Caco-2 (cell line): ENCODE measurements at regions not wholly inside any gene's neighbourhood (a gene's known extent, or its start where the extent isn't known, plus 50 kb on each side); places are given as distances from the start of the nearest gene placed in this dataset.

Source experiments
- BruUV-seq: library from RNA; stranded (reverse); fragments of 400-500 nt; replicated peaks from 2 replicates; lab custom pipeline; 2021; lab: Mats Ljungman, UMichigan
- CTCF ChIA-PET: fragments of 300-600 bp; sonication (Branson Sonifier 250); formaldehyde crosslinking; loops from one replicate; lab custom pipeline; 2022; ENCODE audit warnings: antibody characterized with exemption; lab: Charles Lee
- POLR2A ChIA-PET: fragments of 300-600 bp; sonication (Branson Sonifier 250); formaldehyde crosslinking; loops from one replicate; lab custom pipeline; 2022; ENCODE audit warnings: antibody characterized with exemption; lab: Charles Lee
- DNase-seq, 2 experiments: peaks; one replicate each; pipeline versions ENCODE4 v3.0.0 to v3.0.0-alpha.2; 2020 to 2022
- H3K27me3 ChIP-seq: replicated peaks from 2 replicates; pipeline ENCODE4 v1.6.0; 2011; ENCODE audit warnings: low read length; ENCODE audit not compliant: control insufficient read depth, insufficient read depth
- H3K36me3 ChIP-seq: 2 replicates; pipeline ENCODE4 v1.5.1; 2011; ENCODE audit warnings: low read length; ENCODE audit not compliant: control insufficient read depth, insufficient read depth
- H3K4me1 ChIP-seq: fragments of 250-450 bp; sonication (Bioruptor Pico); 2 replicates; pipeline ENCODE4 v1.5.1; 2020; ENCODE audit warnings: mild to moderate bottlenecking
- H3K4me3 ChIP-seq: 2 replicates; pipeline ENCODE4 v1.5.1; 2011; ENCODE audit warnings: low read depth, mild to moderate bottlenecking, control low read depth, low read length
- H3K9me3 ChIP-seq: fragments of 250-450 bp; sonication (Bioruptor Pico); 2 replicates; pipeline ENCODE4 v1.5.1; 2020; ENCODE audit warnings: mild to moderate bottlenecking, moderate library complexity
- H3K27ac Mint-ChIP-seq: one replicate; pipeline ENCODE4 v1.8.0; 2022; ENCODE audit warnings: mixed read lengths; ENCODE audit not compliant: unreplicated experiment
- H3K27me3 Mint-ChIP-seq: one replicate; pipeline ENCODE4 v1.8.0; 2022; ENCODE audit warnings: mixed read lengths; ENCODE audit not compliant: insufficient read depth, unreplicated experiment
- H3K36me3 Mint-ChIP-seq: one replicate; pipeline ENCODE4 v1.8.0; 2022; ENCODE audit warnings: mild to moderate bottlenecking, mixed read lengths; ENCODE audit not compliant: insufficient read depth, unreplicated experiment
- H3K4me1 Mint-ChIP-seq: one replicate; pipeline ENCODE4 v1.8.0; 2022; ENCODE audit warnings: low read depth, mixed read lengths; ENCODE audit not compliant: unreplicated experiment
- H3K4me3 Mint-ChIP-seq: one replicate; pipeline ENCODE4 v1.8.0; 2022; ENCODE audit warnings: mild to moderate bottlenecking, moderate library complexity, mixed read lengths; ENCODE audit not compliant: unreplicated experiment
- H3K9me3 Mint-ChIP-seq: one replicate; pipeline ENCODE4 v1.8.0; 2022; ENCODE audit warnings: mixed read lengths; ENCODE audit not compliant: unreplicated experiment
- CTCF ChIP-seq, 2 experiments: fragments of 200-600 bp in 1 of 2; IDR thresholded peaks; 1 replicate in 1 of 2; 2 replicates in 1 of 2; pipeline versions ENCODE4 v1.5.1 to v1.8.0; 2011 to 2022; ENCODE audit warnings: antibody characterized with exemption in 1 of 2, control low read depth in 1 of 2, inconsistent platforms in 1 of 2, low read depth in 1 of 2, low read length in 1 of 2, mild to moderate bottlenecking in 1 of 2, moderate library complexity in 1 of 2; ENCODE audit not compliant: insufficient read depth in 1 of 2, severe bottlenecking in 1 of 2, unreplicated experiment in 1 of 2
- intact Hi-C: fragments of 100-400 bp; cut with micrococcal nuclease; formaldehyde crosslinking; loops from one replicate; pipeline ENCODE4 v1.10.0; 2022; ENCODE audit not compliant: unreplicated experiment

GRCh38 chr5:27876071-27876470, 837.7 kb upstream of the CDH9 start:
- CTCF ChIA-PET, result no interaction called here
- H3K36me3 ChIP-seq, result no peaks in the 10 kb centered on the region
- H3K9me3 Mint-ChIP-seq, result peaks cover 8% of the 10 kb centered on the region
- no peak for DNase-seq
- H3K4me3 ChIP-seq, result no peak overlapping the region
- H3K4me3 Mint-ChIP-seq, result no peak overlapping the region
- H3K9me3 ChIP-seq, result no peaks in the 10 kb centered on the region
- POLR2A ChIA-PET, result no interaction called here
- H3K27me3 ChIP-seq, result no peaks in the 10 kb centered on the region
- no TSS peak for BruUV-seq
- TF ChIP-seq CTCF (IDR thresholded peaks at IDR 0.05; ENCODE audit: insufficient read depth in 1 of 2, low read depth in 1 of 2, low read length in 1 of 2, severe bottlenecking in 1 of 2, unreplicated experiment in 1 of 2), result no peak
- H3K4me1 ChIP-seq, result no peaks in the 10 kb centered on the region
- H3K27ac Mint-ChIP-seq, result no peak overlapping the region
- no peaks in the 10 kb centered on the region for H3K27me3 Mint-ChIP-seq
- no peaks in the 10 kb centered on the region for H3K4me1 Mint-ChIP-seq
- intact Hi-C loops, result no loop called here
- no peaks in the 10 kb centered on the region for H3K36me3 Mint-ChIP-seq

- peaks cover 10% of the 10 kb centered on the region for H3K9me3 Mint-ChIP-seq
- intact Hi-C loops, result no loop called here
- DNase-seq, result no peak
- Histone ChIP-seq H3K36me3 (no peaks in the 10 kb centered on the region), H3K9me3 (no peaks in the 10 kb centered on the region), H3K4me1 (no peaks in the 10 kb centered on the region), H3K4me3 (no peak overlapping the region), H3K27me3 (no peaks in the 10 kb centered on the region)
- ChIA-PET POLR2A (interaction anchor here (0.5 kb wide), 1 partner anchor 72 kb away, joined by 7 read pairs; no protein-coding TSS in a partner anchor), CTCF (no interaction called here)
- no TSS peak for BruUV-seq
- no peaks in the 10 kb centered on the region for H3K4me1 Mint-ChIP-seq
- no peaks in the 10 kb centered on the region for H3K27me3 Mint-ChIP-seq
- no peak overlapping the region for H3K27ac Mint-ChIP-seq
- H3K4me3 Mint-ChIP-seq, result no peak overlapping the region
- no peaks in the 10 kb centered on the region for H3K36me3 Mint-ChIP-seq
- TF ChIP-seq CTCF (IDR thresholded peaks at IDR 0.05; ENCODE audit: insufficient read depth in 1 of 2, low read depth in 1 of 2, low read length in 1 of 2, severe bottlenecking in 1 of 2, unreplicated experiment in 1 of 2), result no peak
Observed at GRCh38 chr5:27875148-27875547, 836.8 kb upstream of the CDH9 start.

DNA sequence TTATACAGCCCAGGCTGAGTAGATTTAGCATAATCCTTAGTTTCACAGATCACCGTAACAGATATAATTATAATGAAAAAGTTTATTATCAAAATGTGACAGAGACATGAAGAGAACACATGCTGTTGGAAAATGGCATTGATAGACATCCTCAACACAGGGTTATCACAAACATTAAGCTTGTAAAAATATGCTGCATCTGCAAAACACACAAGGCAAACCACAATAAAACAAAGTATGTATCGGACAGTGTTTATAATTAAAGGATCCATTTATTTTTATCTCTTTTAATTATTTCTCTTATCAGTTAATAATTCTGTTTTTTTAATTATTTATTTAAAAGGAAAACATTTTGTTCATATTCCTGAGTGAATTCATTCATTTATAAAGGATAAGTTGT, 829.9 kb upstream of the CDH9 start:
- no peaks in the 10 kb centered on the region for H3K4me1 Mint-ChIP-seq
- H3K4me3 Mint-ChIP-seq, result no peak overlapping the region
- TF ChIP-seq CTCF (IDR thresholded peaks at IDR 0.05; ENCODE audit: insufficient read depth in 1 of 2, low read depth in 1 of 2, low read length in 1 of 2, severe bottlenecking in 1 of 2, unreplicated experiment in 1 of 2), result no peak
- DNase-seq, result no peak
- POLR2A ChIA-PET, result no interaction called here
- BruUV-seq, result no TSS peak
- no peak overlapping the region for H3K27ac Mint-ChIP-seq
- H3K4me1 ChIP-seq, result no peaks in the 10 kb centered on the region
- H3K36me3 ChIP-seq, result no peaks in the 10 kb centered on the region
- no peaks in the 10 kb centered on the region for H3K27me3 Mint-ChIP-seq
- no peaks in the 10 kb centered on the region for H3K9me3 ChIP-seq
- no peaks in the 10 kb centered on the region for H3K36me3 Mint-ChIP-seq
- CTCF ChIA-PET, result no interaction called here
- no peak overlapping the region for H3K4me3 ChIP-seq
- H3K27me3 ChIP-seq, result no peaks in the 10 kb centered on the region
- intact Hi-C loops, result no loop called here
- peaks cover 10% of the 10 kb centered on the region for H3K9me3 Mint-ChIP-seq
